HUES6 (cell line): ENCODE measurements at regions not wholly inside any gene's neighbourhood (a gene's known extent, or its start where the extent isn't known, plus 50 kb on each side); places are given as distances from the start of the nearest gene placed in this dataset.
"Not testable (repeated sequence)": the region's sequence is repeated elsewhere in the genome, so short reads cannot be mapped to it uniquely, and the experiment has no call there.

Experiments
- H3K27ac ChIP-seq: 2 replicates; pipeline ENCODE4 v1.7.0; 2013; ENCODE audit warnings: low read depth, mild to moderate bottlenecking, low read length, inconsistent platforms
- H3K27me3 ChIP-seq: 2 replicates; pipeline ENCODE4 v1.6.1; 2013; ENCODE audit warnings: low read length; ENCODE audit not compliant: control insufficient read depth, insufficient read depth
- H3K36me3 ChIP-seq: 2 replicates; pipeline ENCODE4 v1.6.1; 2013; ENCODE audit warnings: low read length; ENCODE audit not compliant: control insufficient read depth, insufficient read depth
- H3K4me1 ChIP-seq: 2 replicates; pipeline ENCODE4 v1.6.1; 2013; ENCODE audit warnings: low read length; ENCODE audit not compliant: control insufficient read depth, insufficient read depth
- H3K4me3 ChIP-seq: 2 replicates; pipeline ENCODE4 v1.5.1; 2013; ENCODE audit warnings: low read depth, low read length
- H3K9ac ChIP-seq: one replicate; pipeline ENCODE4 v1.6.1; 2013; ENCODE audit warnings: mild to moderate bottlenecking, low read length
- H3K9me3 ChIP-seq: 2 replicates; pipeline ENCODE4 v1.6.1; 2013; ENCODE audit warnings: low read depth, low read length; ENCODE audit not compliant: control insufficient read depth, insufficient read depth

DNA sequence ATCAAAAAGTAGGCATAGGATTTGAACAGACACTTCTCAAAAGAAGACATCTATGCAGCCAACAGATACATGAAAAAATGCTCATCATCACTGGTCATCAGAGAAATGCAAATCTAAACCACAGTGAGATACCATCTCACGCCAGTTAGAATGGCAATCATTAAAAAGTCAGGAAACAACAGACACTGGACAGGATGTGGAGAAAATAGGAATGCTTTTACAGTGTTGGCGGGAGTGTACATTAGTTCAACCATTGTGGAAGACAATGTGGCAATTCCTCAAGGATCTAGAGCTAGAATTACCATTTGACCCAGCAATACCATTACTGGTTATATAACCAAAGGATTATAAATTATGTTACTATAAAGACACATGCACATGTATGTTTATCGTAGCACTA is 424.0 kb downstream of the SATB2 start:
- H3K9me3 ChIP-seq, H3K4me3 ChIP-seq, H3K36me3 ChIP-seq, H3K9ac ChIP-seq, H3K27ac ChIP-seq, H3K4me1 ChIP-seq, H3K27me3 ChIP-seq: not testable (repeated sequence)

DNA sequence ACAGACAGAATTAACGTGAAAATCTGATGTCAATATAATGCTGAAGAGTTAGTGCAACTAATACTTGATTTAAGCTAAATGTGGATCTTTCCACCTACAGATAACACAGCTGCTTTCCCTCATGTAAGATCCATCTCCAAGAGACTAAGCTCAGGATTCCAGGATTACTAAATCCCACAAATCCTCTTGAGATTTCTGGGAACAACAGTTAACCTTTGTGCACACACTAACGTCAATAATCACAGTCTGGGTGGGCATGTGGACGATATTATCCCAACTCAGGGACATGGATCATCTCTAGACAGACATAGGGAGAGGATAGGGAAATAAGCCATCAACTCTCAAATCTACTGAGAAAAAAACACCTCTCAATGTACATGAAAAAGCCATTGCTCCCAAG is 432.6 kb downstream of the SATB2 start:
- H3K4me3 ChIP-seq: no peak overlapping the region
- H3K9ac ChIP-seq: no peak overlapping the region
- H3K36me3 ChIP-seq: no peaks in the 10 kb centered on the region
- no peaks in the 10 kb centered on the region for H3K9me3 ChIP-seq
- peaks cover 10% of the 10 kb centered on the region for H3K4me1 ChIP-seq
- H3K27me3 ChIP-seq: no peaks in the 10 kb centered on the region
- no peak overlapping the region for H3K27ac ChIP-seq

DNA sequence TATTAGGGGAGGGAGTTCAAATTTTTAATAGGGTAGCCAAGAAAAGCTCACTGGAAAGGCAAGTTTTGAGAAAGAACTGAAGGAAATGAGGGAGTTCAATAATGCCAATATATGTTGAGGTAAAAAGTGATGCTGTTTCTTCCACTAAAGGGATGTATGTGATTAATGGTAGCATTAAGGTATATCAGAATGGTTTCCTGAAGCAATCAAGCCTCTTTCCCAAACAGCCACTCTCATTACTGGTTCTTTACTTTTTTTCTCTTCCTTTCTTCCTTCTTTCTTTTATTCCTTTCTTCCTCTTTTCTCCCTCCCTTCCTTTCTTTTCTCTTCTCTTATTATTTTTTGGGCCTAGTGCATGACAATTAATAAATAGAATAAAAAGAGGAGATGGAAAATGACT is 433.5 kb downstream of the SATB2 start:
- Histone ChIP-seq H3K9me3 (no peaks in the 10 kb centered on the region), H3K27ac (no peak overlapping the region), H3K36me3 (no peaks in the 10 kb centered on the region), H3K27me3 (no peaks in the 10 kb centered on the region), H3K4me3 (no peak overlapping the region), H3K4me1 (peaks cover 13% of the 10 kb centered on the region), H3K9ac (no peak overlapping the region)

DNA sequence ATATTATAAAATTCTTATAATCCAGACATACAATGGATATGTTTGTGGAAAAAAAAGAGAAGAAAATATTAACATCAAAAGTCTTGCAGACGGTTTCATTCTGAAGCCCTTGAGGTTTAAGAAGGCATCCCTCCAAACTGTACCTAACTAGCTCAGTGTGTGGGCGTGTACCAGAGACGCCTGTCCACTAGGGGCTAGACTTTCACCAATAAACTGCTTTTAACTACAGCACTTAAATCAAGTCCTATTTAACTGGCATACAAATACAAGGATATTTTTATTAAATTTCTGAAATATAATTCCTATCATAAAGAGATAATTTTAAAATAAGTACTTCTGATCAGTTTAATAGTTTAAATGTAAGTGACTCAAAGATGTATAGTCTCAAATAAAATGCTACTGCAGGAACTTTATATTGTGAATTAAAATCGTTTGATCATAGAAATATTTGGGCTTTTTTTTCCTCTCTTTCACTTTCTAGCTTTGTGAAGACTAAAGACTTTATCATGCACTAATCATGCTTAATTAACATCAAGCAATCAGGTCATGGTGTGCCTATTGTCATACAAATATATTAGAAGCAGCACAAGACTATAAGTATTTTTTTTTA is 437.7 kb downstream of the SATB2 start:
- Histone ChIP-seq H3K27ac (no peak overlapping the region), H3K9ac (no peak overlapping the region), H3K9me3 (no peaks in the 10 kb centered on the region), H3K4me1 (peaks cover 13% of the 10 kb centered on the region), H3K4me3 (no peak overlapping the region), H3K27me3 (no peaks in the 10 kb centered on the region), H3K36me3 (no peaks in the 10 kb centered on the region)

DNA sequence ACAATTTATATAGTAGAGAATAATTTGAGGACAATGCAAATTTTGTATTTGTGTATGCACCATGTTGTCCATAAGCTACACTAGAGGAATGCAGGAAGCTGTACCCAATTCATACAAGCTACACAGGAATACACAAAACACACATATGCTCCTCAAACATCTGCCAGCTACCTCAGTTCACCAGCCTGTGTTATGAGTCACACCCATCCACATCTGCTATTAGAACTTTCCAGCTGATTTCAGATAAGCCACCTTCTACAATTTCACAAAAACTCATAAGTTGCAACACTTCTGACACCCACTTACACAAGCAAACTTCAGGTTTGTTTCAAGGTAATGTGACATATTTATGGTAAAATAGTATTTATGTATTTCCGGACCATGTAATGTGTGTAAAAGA is 438.9 kb downstream of the SATB2 start:
- Histone ChIP-seq H3K9ac (no peak overlapping the region), H3K36me3 (no peaks in the 10 kb centered on the region), H3K9me3 (no peaks in the 10 kb centered on the region), H3K27ac (no peak overlapping the region), H3K4me3 (no peak overlapping the region), H3K4me1 (peaks cover 13% of the 10 kb centered on the region), H3K27me3 (no peaks in the 10 kb centered on the region)

DNA sequence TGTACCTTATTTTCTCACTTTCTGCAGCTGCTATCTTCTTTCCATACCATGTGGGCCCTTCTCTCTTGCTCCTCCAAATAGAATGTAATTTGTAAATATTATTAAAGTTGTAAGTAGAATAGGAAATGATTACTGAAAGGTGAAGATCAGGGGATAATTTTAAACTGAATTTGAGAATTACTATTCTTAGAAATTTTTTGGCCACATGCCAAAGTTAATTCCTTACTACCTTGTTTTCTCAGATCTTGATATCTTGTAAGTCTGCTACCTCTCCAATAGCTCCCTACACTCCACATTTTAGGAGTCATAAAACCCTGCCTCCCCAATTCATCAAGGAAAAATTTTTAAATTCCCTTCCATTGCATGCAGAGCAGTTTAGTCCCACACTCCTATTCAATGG is 442.7 kb downstream of the SATB2 start:
- Histone ChIP-seq H3K4me3 (no peak overlapping the region), H3K4me1 (peaks cover 2% of the 10 kb centered on the region; the same call in 1 of the 2 replicates), H3K9me3 (peaks cover 3% of the 10 kb centered on the region; the same call in 1 of the 2 replicates), H3K27me3 (no peaks in the 10 kb centered on the region), H3K27ac (no peak overlapping the region), H3K36me3 (no peaks in the 10 kb centered on the region), H3K9ac (no peak overlapping the region)

DNA sequence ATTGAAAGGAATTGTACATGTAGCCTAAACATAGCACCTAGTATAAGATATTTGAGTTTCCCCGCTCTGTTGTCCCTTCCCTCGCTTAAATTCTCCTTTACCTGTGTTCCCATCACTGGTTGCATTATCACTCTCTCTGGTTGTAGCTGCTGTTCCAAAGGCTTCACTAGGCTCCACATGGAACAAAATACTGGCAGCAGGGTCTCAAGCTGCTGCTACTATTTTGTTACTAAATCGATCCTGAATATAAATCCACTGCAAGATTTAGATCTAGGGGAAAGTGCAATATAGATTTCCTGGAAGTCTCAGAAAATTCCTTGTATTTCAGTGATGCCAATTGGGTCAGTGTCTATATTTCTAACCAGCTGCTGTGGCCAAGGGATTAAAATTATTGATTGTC is 443.5 kb downstream of the SATB2 start:
- Histone ChIP-seq H3K36me3 (no peaks in the 10 kb centered on the region), H3K4me1 (no peaks in the 10 kb centered on the region), H3K4me3 (no peak overlapping the region), H3K9ac (no peak overlapping the region), H3K27ac (no peak overlapping the region), H3K27me3 (no peaks in the 10 kb centered on the region), H3K9me3 (peaks cover 3% of the 10 kb centered on the region; the same call in 1 of the 2 replicates)

DNA sequence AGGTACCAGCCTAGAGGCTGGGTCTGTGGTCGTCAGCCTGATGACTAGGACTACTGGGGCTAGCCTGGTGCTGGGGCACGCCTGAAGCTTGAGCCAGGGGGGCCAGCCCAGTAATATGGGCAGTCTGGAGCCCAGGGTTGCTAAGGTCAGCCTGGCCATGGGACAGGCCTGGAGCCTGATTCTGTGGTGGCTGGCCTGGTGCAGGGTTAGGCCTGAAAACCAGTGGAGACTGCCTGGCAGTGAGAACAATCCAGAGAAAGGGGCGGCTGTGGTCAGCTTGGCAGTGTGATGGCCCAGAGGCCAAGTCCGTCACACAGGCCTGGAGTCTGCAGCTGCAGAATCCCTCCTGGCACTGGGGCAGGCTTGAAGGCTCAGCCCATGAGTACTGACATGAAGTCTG is 445.8 kb downstream of the SATB2 start:
- no peak overlapping the region for H3K27ac ChIP-seq
- H3K4me3 ChIP-seq: no peak overlapping the region
- H3K9me3 ChIP-seq: peaks cover 3% of the 10 kb centered on the region; the same call in 1 of the 2 replicates
- no peaks in the 10 kb centered on the region for H3K4me1 ChIP-seq
- H3K9ac ChIP-seq: no peak overlapping the region
- H3K36me3 ChIP-seq: no peaks in the 10 kb centered on the region
- H3K27me3 ChIP-seq: no peaks in the 10 kb centered on the region

DNA sequence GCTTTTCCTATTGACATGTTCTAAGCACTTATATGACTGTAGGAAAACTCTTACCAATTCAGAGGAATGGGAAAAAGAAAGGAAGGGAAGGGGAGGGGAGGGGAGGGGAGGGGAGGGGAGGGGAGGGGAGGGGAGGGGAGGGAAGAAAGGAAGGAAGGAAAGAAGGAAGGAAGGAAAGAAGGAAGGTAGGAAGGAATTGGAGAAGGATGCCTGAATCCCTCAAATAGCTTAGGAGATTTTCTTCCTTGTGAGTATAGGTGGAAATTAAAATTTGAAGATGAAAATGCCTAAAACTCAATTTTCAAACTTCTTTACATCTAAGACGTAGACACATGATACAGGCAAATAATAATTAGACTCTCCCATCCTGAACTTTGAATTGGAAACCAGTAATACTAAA is 463.1 kb downstream of the SATB2 start:
- Histone ChIP-seq H3K4me3 (no peak overlapping the region), H3K36me3 (no peaks in the 10 kb centered on the region), H3K9me3 (peaks cover 12% of the 10 kb centered on the region; the same call in 1 of the 2 replicates), H3K4me1 (no peaks in the 10 kb centered on the region), H3K27ac (no peak overlapping the region), H3K9ac (no peak overlapping the region), H3K27me3 (no peaks in the 10 kb centered on the region)

DNA sequence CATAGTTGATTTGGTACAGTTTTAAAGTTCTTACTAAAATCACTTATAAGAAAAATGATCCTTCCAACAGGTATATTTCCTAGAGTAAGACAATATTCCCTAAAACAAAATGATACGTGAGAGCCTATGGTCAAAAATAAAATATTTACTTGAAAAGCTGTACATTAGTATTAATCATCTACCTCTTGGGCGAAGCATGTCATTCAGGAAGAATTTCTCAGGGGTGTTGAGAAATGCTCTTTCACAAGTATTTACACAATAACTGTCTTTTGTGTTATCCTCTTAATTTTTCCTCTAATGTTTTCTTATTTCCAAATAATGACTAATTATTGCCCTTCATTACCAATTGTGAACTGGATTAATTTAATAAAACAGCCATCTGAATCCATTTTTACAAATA is 466.3 kb downstream of the SATB2 start:
- H3K4me3 ChIP-seq: no peak overlapping the region
- no peak overlapping the region for H3K9ac ChIP-seq
- H3K27ac ChIP-seq: no peak overlapping the region
- no peaks in the 10 kb centered on the region for H3K4me1 ChIP-seq
- no peaks in the 10 kb centered on the region for H3K36me3 ChIP-seq
- H3K9me3 ChIP-seq: peaks cover 25% of the 10 kb centered on the region
- H3K27me3 ChIP-seq: no peaks in the 10 kb centered on the region

DNA sequence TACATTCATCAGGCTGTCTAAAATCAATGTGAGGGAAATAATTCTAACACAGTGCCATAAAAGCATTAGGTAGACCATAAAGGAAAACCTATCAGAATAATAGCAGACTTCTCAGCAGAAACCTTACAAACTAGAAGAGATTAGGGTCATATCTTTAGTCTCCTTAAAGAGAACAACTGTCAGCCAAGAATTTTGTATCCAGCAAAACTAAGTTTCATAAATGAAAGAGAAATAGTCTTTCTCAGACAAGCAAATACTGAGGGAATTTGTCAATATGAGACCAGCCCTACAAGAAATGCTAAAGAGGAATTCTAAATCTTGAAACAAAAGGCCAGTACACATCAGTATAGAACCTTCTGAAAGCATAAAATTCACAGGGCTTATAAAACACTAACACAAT is 482.0 kb downstream of the SATB2 start:
- Histone ChIP-seq H3K4me1 (no peaks in the 10 kb centered on the region), H3K36me3 (no peaks in the 10 kb centered on the region), H3K9ac (no peak overlapping the region), H3K27me3 (no peaks in the 10 kb centered on the region), H3K4me3 (no peak overlapping the region), H3K27ac (no peak overlapping the region), H3K9me3 (peaks cover 13% of the 10 kb centered on the region)

DNA sequence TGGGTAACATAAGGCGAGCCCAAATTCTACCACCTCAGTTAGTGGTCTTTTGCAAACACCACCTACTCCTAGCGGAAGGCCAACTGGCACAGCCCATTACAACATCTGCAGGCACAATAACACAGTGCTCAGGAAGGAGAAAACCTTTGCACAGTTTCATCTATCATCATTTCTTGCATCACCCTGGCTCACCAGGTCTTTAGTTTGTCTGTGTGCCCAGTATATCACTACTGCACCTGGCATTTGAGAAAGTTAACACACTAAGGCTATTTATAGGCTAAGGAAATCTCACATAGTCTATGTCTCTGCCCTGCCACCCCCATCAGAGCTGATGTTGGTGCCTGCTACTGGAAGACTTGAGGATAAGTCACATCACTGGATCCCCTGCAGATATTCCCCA is 484.0 kb downstream of the SATB2 start:
- no peak overlapping the region for H3K27ac ChIP-seq
- no peaks in the 10 kb centered on the region for H3K4me1 ChIP-seq
- H3K36me3 ChIP-seq: no peaks in the 10 kb centered on the region
- no peak overlapping the region for H3K9ac ChIP-seq
- no peaks in the 10 kb centered on the region for H3K27me3 ChIP-seq
- H3K4me3 ChIP-seq: no peak overlapping the region
- peaks cover 13% of the 10 kb centered on the region for H3K9me3 ChIP-seq
